ENCODE measurements at regions not wholly inside any gene's neighbourhood (a gene's known extent, or its start where the extent isn't known, plus 50 kb on each side); places are given as distances from the start of the nearest gene placed in this dataset.

DNA sequence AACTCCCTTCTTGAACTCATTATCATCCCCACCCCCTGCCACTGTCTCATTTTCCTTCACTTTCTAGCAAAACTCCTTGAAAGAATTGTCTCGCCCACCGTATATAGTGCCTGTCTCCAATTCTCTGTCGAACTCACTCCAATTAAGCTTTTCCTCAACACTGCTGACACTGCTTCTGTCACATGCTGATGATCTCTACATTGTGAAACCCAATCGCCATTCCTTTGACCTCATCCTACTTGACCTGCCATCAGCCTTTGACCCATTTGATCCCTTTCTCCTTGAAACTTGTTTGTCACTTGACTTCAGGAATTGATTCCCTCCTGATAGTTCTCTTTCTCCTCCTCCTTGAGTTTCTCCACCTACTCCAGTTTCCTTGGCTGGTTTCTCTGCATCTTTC lies 54.8 kb downstream of the CCDC71L start:
- no peak for DNase-seq (ENCODE audit: low read depth in 2 of 2, low spot score in 1 of 2)

DNA sequence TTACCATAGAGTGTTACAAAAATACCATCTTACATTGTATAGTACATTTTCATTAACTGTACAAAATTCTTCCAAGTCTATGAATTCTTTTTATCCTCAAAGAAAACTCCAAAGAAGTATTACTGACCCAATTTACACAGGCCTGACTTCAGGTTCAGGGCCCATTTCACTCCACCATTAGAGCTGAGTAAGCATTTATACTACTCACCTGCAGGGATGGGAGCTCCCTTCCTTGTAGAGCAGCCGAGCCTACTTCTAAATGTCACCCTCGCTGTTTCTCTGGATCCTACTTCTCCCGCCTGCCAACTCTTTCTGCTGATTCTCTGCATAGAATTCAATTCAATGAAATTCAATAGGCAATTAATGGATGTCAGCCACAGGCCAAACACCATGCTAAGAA lies 56.0 kb downstream of the CCDC71L start:
- no peak for DNase-seq (ENCODE audit: low read depth in 2 of 2, low spot score in 1 of 2)

DNA sequence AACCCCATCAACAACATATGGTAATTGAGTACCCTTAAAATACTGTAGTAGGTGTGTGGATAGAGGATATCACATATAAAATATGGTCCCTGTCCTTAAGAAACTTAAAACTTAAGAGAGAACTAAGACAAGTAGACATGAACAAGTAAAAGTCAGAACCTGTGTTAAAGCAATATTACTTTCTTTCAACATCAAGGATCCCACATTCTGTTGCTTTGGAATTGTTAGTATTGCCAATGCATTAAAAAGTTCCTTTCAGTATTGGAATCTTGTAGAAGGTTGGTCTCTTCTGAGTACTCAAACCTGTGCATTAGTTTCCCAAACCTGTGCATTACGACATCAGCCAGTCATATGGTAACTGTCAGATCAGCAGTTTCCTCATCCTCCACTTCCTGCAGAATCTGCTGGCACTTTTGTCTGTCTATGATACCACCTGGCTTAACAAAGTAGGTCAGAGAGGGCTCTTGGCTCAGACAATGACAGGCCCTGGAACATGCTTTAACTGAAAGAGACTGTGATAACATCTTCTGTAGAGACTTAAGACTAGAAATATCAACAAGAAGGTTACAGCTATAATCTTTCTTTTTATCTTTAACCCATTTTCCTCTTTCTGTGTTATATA lies 56.5 kb downstream of the CCDC71L start:
- no peak for DNase-seq (ENCODE audit: low read depth in 2 of 2, low spot score in 1 of 2)

DNA sequence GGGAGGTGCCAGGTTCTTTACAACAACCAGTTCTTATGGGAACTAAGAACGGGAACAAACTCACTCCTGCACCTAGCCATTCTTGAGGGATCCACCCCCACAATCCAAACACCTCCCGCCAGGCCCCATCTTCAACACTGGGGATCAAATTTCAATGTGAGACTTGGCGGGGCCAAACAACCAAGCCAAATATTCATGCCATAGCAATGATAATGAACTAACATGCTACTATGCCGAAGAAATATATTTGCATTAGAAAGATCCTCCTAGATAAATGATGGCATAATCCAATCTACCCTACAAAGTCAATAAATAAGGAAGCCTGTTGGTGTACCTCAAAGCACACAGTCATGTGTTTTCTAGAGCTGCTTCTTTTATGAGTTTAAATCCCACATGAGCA lies 57.6 kb downstream of the CCDC71L start:
- DNase-seq (ENCODE audit: low read depth in 2 of 2, low spot score in 1 of 2): no peak

DNA sequence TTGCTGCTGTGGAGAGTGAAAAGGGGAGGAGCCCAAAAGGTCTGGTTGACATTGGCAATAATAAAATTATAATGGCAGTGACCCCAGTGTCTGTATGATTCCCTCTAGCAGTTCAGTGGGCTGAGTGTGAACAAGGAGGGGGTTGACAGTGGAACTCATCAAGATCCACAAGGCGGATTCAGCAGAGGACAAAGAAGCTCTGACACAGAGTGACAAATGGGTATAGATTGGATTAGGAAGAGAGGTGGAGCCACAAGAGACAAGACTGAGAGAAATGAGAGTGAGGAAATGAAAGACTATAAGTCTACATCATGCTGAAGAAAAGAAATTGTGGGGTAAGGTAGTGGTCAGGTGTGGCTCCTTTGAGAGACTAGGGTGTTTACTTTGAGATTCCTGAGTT lies 58.9 kb downstream of the CCDC71L start:
- no peak for DNase-seq (ENCODE audit: low read depth in 2 of 2, low spot score in 1 of 2)

DNA sequence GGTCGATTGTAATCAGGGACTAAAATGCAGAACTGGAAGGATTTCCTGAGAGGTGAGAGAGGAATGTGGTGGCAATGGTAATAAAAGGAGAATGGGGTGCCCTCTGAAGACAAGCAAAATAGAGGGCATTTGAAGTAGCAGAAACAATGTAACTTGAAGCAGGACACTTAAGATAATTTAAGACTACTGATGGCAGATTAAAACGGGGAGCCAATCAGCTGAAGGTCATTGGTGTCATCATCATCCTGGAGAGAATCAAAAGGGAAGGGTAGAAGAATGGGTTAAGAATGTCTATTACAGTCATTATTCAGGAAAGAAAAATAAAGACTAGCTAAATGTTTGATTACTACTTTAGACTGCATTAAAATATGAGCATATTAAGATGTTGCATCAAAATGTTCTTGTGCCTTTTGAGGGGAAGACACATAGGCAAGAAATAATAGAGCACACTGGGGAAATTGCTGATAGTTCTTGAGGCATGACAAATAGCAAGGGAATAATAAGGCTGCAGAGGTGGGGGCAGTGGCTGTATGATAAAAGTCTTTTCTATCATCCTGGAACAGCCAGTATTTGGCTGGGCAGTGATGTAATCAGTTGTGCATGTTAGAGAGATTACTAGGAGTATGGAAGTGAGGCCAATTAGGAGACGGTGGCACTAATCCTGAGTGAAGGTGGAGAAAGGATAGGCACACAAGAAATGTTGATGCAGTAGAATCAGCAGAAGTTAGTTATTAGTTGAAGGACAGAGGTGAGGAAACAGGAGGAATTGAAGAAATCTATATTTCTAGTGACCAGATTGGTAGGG lies 60.2 kb downstream of the CCDC71L start:
- DNase-seq (ENCODE audit: low read depth in 2 of 2, low spot score in 1 of 2): no peak

DNA sequence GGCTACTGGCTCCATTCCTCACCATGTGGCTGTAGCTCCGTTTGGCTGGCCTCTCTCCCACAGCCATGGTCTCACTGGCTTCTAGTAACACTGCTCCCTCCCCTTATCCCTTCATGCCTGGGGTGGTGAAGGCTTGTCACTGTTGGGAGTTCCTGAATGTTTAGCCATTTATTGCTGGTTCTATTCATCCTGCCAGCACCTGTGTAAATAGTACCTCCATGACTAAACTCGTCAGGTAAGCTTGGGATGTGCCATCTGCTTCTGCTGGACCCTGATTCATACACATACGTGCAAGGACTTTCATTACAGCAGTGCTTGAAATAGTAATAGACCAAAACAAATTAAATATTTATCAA lies 61.6 kb downstream of the CCDC71L start:
- DNase-seq (ENCODE audit: low read depth in 2 of 2, low spot score in 1 of 2): no peak

DNA sequence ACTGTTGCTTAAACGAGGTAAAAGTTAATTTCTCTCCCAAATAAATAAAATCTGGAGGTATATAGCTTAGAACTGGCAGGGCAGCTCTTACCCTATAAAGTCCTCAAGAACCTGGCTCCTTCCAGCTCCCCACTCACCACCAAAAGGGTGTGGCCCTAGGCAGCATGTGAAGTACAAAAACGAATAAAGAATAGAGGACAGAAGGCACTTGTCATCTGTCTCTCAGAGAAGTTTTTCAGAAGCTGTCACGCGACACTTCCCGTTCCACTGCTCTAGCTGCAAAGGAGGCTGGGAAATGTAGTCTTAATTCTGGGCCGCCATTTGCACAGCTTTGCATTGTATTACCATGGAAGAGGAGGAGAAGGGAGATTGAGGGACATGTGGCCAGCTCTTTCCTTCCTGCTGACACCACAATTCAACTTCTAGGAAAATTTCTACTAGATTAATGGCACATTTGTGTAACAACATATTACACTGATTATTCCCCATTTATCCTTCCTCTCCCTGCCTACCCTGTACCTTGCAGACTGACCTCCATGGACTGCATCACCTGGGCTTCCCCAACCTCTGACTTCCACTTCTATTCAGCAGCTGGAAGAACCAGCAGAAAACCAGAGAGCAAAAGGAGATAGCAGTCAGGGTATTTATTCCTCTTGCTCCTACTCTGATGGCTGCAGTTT lies 62.2 kb downstream of the CCDC71L start:
- DNase-seq (ENCODE audit: low read depth in 2 of 2, low spot score in 1 of 2): peak; percentile 15 to 35

DNA sequence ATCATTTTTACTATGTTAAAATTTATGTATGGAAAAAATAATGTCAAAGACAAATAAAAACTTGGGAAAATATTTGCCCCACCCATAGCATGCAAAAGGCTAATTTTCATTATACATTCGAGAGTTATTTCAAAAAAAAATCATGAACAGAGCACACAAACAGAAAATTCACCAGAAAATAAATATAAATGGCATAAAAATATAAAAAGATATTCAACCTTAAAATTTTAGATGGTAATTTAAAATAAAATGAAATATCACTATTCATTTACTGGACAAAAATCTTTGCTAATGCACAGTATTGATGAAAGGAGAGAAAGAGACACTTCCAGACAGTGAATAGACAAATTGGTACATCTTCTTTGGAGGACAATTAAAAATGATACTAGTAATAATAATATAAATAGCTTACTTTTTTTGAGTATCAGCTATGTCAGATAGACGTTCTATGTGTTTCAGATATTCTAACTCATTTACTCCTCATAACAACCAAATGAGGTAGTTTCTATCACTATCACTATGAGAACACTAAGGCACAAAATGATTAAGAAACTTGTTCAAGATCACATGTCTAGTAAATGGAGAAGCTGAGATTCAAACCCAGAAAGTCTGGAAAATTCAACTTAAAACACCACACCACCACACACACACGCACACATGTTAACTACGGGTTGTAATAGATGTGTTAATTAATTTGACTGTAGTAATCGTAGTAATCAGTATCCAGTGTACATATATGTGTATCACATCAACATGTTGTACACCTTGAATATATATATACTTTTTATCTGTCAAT lies 63.0 kb downstream of the CCDC71L start:
- DNase-seq (ENCODE audit: low read depth in 2 of 2, low spot score in 1 of 2): no peak

DNA sequence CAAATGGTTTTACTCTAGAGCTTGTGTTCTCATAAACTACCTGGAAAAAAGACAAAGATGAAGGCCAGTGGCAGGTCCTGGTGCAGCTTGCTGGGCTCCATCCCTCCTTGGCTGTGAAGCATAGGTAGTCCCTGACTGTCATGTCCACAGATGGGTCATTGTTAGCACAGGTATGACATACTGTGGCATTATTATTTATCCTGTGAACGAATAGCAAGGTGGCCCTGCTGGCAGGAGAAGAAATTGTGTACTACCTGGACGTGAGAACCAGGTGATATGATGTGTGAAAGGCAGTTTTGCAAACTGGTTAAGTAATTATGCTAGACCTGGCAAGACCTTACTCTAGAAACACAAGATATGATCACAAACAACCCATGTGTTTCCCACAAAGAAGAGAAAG lies 63.9 kb downstream of the CCDC71L start:
- no peak for DNase-seq (ENCODE audit: low read depth in 2 of 2, low spot score in 1 of 2)

DNA sequence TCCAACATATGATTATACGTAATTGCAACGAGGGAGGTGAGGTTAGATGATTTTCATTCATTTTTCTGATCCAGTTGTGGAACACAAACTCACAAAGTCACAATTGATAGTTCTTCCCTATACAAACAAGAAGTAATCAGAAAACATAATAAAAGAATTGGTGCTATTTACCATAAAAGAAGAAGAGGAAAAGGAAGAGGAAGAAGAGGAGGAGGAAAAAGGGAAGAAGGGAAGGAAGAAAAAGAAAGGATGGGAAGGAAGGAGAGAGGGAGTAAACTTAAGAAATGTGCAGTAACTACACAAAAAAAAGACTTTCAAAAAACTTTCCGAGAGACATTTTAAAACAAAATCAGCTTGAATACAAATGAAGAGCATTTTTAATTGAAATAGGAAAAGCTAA lies 65.0 kb downstream of the CCDC71L start:
- no peak for DNase-seq (ENCODE audit: low read depth in 2 of 2, low spot score in 1 of 2)

DNA sequence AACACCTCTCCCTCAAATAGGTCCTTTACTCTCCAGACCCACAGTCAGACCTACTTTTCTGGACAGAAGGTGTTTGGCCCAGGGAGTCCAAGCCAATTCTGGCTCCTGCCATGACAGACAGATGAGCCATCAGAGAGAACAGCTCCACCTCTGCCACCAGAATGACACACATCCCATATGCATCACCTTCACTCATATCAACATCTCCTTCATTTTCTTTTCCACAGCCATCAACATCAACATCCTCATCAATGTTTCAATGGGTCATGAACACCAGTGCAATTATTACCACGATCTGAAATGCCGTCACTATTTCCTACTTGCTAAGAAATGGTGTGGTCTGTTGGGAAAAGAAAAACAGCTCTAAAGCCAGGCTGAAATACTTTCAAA lies 67.9 kb downstream of the CCDC71L start:
- no peak for DNase-seq (ENCODE audit: low read depth in 2 of 2, low spot score in 1 of 2)

DNA sequence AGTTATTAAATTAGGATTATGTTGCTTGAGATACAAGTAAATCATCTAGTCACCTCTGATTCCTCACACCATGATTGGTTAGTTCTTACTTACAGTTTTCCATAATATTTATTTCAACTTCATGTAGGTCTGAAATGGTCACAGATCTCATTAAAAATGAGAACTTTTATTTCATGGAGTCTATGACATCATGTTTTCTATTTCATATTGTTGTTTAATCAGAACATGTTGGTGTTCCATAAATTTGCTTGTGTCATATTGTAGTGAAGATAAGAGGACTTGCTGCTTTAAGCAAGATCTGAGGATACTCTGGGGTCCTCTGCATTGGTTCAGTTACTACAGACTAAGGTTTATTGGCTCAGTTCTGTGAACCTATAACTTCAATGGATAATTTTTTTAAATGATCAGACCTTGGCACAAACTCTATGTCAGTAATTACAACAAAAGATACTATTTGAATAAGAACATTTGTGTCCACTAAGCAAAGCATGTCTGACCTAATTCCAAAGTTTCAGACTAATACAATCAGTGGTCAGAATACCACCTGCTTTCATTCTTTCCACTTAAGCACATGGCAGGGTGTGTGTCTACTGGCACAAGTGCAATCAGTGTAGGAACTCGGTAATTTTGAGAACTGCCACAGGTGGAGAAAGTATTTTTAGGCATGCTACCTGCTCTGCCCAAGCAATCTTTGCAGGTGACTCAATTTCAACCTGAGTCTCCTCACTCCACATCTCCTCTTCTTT lies 68.5 kb downstream of the CCDC71L start:
- DNase-seq (ENCODE audit: low read depth in 2 of 2, low spot score in 1 of 2): no peak

DNA sequence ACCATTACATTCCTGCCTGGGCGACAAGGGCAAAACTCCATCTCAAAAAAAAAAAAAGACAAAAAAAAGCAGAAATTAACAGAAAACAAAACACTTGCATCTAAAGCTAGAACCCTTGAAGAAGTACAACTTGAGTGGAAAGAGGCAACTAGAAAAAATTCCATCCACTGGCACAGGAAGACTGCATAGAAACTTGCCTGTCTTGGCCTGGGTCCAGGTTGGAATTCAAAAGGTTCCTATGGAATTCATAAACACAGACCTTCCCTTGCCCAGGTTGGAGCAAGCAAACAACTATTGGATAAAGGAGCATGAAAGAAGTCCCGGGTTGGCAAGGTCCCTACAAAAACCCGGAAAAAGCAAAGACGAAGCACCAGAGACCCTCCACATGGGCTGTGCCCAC lies 69.8 kb downstream of the CCDC71L start:
- no peak for DNase-seq (ENCODE audit: low read depth in 2 of 2, low spot score in 1 of 2)

DNA sequence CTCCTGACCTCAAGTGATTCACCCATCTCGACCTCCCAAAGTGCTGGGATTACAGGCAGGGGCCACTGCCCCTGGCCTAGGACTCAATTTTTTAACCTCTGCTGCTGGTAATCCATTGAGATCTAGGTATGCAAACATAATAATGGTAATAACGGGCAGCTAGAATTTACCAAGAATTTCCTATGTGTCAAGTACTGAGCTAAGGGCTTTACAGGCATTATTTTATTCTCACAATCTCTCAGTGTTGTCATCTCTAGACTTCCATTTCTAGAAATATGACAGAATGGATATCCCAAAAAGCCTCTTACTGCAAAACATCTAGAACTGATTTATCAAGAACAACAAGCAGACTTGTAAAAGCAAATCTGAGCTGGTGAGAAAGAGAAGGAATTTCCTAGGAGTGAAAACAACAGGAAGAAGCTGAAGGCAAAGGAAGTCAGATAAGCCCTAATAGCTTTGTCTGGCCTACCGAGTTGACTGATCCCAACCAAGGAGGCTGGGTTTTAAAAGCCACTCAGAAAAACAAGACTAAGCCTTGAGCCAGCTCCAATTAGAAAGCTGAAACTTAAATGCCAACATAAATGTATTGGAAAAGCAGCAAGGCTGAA lies 70.6 kb downstream of the CCDC71L start:
- no peak for DNase-seq (ENCODE audit: low read depth in 2 of 2, low spot score in 1 of 2)

DNA sequence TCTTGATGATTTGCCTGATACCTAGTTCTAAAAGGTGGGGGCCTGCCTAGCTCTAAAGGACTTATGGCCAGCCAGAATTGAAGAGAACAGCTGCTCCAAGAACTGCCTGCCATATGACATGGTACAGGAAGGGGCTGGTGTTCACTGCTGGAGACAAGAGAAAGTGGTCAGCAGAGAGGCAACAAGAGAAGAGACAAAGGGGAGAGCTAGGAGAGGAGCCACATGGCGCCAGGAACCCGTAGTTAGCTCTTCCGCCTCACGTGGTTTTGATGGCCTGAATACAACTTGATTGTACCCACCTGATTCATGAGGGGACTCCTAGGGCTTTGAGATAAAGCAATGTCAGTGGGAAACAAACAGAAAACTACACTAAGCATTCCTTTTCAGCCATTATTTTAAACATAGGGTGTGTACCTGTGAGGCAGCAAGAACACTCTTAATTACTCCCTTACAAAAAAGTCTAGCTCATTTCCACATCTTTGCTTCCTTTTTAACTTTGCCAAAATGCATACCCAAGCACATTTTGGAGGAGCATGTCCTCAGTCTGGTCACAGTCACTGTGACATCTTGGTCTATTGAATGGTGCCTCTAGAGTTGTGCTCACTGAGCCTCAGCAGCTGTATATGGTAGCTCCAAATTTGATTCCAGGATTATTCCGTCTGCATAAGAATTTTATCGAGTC lies 71.6 kb downstream of the CCDC71L start:
- no peak for DNase-seq (ENCODE audit: low read depth in 2 of 2, low spot score in 1 of 2)

DNA sequence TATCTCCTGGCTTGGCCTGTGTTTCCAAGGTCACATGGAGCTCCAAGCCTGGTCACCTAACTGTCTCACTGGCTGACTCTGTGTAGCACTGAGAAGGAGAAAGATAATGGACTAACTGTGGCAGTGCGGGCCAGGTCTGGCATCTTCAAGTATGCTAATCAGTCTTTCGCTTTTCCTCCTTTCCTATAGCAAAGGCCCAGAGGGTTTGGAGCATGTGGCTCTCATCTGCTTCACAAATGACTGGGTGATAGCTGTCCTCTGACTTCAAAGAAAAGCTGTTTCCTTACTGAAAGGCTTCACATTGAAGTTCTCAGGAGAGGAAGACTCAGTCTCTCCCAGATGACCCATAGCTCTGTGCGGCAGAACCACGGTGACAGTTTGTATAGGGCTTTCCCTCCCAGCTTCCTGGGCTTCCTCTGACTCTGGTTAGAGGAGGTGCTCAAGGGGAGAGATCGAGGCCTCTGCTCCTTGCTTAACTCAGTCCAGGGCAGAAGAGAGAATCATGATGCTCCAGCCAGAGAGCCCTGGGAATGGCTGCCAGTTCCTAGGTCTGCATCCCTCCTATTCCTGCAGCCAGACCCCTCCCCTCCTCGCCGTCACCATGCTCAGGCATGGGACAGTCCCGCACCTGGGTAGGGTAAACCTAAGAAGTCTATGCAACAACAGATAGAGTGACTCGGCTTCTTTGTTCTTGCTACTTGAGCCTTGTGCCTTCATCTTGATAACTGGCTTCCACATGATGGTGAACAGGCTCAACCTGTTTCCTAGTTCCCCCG lies 72.3 kb downstream of the CCDC71L start:
- no peak for DNase-seq (ENCODE audit: low read depth in 2 of 2, low spot score in 1 of 2)

DNA sequence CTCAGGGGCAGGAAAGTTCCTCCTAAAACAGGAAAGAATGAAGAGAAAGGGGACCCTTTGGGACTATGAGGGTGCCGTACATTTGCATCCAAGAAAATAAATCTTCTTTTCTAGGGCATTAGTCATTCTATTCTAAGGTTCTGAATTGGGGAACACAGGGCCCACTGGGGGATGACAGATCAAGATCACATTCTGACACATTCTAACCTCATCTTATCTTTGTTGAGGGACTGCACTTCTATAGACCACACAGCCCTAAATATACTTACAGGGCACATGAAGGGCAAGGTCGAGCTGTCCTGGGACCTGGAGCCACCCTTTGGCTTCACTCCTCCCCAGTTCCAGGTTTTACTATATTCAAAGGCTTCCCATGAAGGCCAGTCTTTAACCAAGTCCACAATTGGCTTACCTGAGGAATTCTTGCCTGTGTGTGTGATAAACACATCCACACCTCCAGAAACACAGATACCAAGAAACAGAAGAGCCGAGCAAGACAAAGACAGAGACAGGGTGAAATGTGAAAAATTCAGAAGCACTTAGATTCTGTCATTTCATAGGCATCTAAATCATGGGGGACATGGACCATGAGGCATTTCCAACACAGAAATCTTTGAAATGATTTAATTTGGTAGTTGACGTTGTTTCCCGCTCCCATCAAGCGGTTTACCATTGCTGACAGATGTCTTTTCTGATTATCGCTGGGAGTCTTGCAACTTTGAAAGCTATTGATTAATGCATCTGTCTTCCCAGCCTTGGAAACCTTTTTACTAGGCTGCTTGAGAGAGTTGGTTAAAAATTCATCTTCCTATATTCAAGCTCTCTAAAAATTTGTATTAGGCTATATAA lies 75.8 kb downstream of the CCDC71L start:
- no peak for DNase-seq (ENCODE audit: low read depth in 2 of 2, low spot score in 1 of 2)

Measured in stimulated activated CD8-positive, alpha-beta memory T cell treated with anti-CD3 and anti-CD28 coated beads, Interleukin-4, amount 100 ng/mL, for 1 hour (primary cell).